Motor neuron (in vitro differentiated cells): ENCODE measurements at regions not wholly inside any gene's neighbourhood (a gene's known extent, or its start where the extent isn't known, plus 50 kb on each side); places are given as distances from the start of the nearest gene placed in this dataset.
"Not testable (repeated sequence)": the region's sequence is repeated elsewhere in the genome, so short reads cannot be mapped to it uniquely, and the experiment has no call there.

Source experiments
- ATAC-seq, 8 experiments: fragments of 200-7000 bp; cut with Tn5 transposase; replicated peaks in 6 of 8; 2 replicates each; pipeline ENCODE4 v1.8.0; 2021; ENCODE audit warnings: mild to moderate bottlenecking in 8 of 8, moderate library complexity in 8 of 8
- H3K27ac ChIP-seq, 2 donors: fragments of 250-450 bp; sonication (Bioruptor Pico); 2 replicates each; pipeline ENCODE4 v1.9.0; 2021; ENCODE audit warnings: antibody characterized with exemption in 2 of 2, mild to moderate bottlenecking in 2 of 2, moderate library complexity in 1 of 2
- H3K4me1 ChIP-seq, 2 donors: fragments of 250-450 bp; sonication (Bioruptor Pico); replicated peaks in 1 of 2; 2 replicates each; pipeline ENCODE4 v1.6.1; 2021; ENCODE audit warnings: antibody characterized with exemption in 2 of 2, mild to moderate bottlenecking in 2 of 2, moderate library complexity in 1 of 2
- H3K4me3 ChIP-seq, 5 donors: fragments of 250-450 bp; sonication (Bioruptor Pico); 2 replicates each; pipeline ENCODE4 v1.9.0; 2021; ENCODE audit warnings: antibody characterized with exemption in 5 of 5, mild to moderate bottlenecking in 5 of 5, moderate library complexity in 4 of 5
- WGBS, 10 experiments: fragments of 450-650 bp; shearing (Covaris generic); methylation state at CpG; one replicate each; pipeline ENCODE4 v1.0.0; 2022; 5-methylcytosine and 5-hydroxymethylcytosine counted together
- in situ Hi-C, 9 experiments: fragments of 400-800 bp; cut with MboI; loops; one replicate each; pipeline ENCODE4 v1.15.0; 2021; ENCODE audit warnings: low sequenced_read_pairs in 9 of 9, low pct_unique_long_range_greater_than_20kb in 2 of 9; ENCODE audit not compliant: unreplicated experiment in 9 of 9

DNA sequence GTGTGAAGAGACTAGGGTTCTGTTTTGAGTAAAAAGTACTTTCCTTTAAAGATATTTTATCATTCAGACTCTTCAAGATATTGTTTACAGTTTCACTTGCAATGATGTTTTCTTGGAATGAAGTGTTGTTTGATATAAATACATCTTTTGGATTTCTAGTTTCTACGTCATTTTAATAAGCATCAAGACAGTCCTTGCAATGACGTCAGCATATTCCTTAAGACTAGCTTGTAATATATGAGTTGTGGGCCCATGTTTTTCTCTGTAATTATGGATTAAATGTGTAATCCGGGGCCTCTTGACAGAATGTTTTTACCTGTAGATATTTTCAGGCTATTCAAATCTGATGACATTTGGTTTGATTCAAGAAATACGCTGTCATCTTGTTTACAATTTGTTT lies 66.1 kb downstream of the RBMX2 start:
- H3K4me1 ChIP-seq: no peaks in the 10 kb centered on the region
- H3K4me3 ChIP-seq: no peak overlapping the region
- no peak for ATAC-seq
- WGBS, 10 experiments: 0 to 100% (median 67%) methylated on average over 1 to 4 of the region's 4 CpGs; no CpG with 5 or more reads in 3 of the 10 experiments
- in situ Hi-C loops: no loop called here
- H3K27ac ChIP-seq: no peak overlapping the region

DNA sequence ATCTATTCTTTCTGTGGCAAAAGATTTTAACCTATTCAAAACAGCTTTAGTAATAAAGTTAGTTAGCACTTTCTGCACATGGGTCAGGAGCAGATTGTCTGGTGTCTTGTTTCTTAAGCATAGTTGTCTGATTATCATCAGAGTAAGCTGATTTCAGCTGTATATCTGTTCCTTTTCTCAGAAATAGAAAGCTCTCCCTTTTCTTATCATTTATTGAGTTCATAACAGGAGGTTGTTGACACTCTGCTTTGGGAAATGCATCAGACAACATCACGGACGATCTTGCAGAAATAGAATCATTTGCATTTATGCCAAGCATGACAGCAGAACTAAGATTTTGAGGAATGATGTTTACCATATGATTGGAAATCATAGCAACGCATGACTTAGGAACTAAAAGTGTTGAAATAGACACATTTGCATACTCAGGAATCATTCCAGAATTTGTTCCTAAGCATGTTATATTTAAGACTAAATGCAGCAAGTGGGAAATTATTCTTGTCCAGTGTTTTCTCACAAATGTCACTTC lies 66.7 kb downstream of the RBMX2 start:
- no peak overlapping the region for H3K27ac ChIP-seq
- in situ Hi-C loops: no loop called here
- no peaks in the 10 kb centered on the region for H3K4me1 ChIP-seq
- peak in 2 of 8 experiments; percentile 53 to 63 for ATAC-seq
- WGBS, 10 experiments: 0 to 75% (median 37%) methylated on average over 1 to 3 of the region's 3 CpGs; no CpG with 5 or more reads in 5 of the 10 experiments
- no peak overlapping the region for H3K4me3 ChIP-seq

DNA sequence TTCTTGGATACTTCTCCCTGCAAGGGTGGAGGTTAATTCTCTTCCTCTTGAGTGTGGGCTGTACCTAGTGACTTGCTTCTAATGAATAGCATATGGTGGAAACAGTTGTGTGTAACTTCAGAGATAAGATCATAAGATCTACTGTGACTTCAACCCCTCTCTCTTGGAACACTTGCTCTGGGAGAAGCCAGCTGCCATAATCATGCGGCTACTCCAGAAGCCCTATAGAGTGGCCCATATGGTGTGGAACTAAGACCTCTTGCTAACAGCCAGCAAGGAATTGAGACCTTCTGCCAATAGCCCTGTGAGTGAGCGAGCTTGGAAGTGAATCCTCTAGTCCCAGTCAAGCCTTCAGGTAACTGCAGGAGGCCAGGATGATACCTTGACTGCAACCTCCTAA lies 81.1 kb downstream of the RBMX2 start:
- WGBS, 10 experiments: 0 to 100% (median 71%) methylated on average over 1 of the region's 2 CpGs; no CpG with 5 or more reads in 7 of the 10 experiments
- in situ Hi-C loops: no loop called here

DNA sequence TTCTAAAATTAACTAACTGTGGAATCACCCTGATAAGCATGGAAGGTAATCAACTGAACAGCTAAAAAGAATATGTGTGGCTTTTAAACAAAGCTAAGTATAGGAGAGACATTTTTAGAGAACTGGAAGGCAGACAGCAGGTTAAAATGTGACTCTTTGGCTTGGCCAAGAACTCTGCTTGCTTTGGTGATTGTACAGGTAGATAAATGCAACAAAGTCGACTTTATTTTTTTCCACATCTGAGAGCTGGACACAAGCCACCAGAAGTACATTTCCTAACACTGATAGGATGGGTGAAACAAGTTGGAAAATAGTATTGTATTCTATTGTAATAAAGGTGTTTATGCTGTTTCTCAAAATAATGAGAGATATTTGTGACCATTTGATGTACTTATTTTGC lies 84.1 kb downstream of the RBMX2 start:
- 0 to 100% (median 50%) methylated on average over 1 of the region's 1 CpG; no CpG with 5 or more reads in 3 of the 10 experiments for WGBS, 10 experiments
- Histone ChIP-seq H3K27ac (no peak overlapping the region), H3K4me3 (no peak overlapping the region), H3K4me1 (no peaks in the 10 kb centered on the region)
- in situ Hi-C loops: no loop called here
- ATAC-seq: no peak

More for the DNA sequence above, 81.1 kb downstream of the RBMX2 start:
- Histone ChIP-seq H3K4me3 (no peak overlapping the region), H3K4me1 (no peaks in the 10 kb centered on the region), H3K27ac (no peak overlapping the region)
- no peak for ATAC-seq

DNA sequence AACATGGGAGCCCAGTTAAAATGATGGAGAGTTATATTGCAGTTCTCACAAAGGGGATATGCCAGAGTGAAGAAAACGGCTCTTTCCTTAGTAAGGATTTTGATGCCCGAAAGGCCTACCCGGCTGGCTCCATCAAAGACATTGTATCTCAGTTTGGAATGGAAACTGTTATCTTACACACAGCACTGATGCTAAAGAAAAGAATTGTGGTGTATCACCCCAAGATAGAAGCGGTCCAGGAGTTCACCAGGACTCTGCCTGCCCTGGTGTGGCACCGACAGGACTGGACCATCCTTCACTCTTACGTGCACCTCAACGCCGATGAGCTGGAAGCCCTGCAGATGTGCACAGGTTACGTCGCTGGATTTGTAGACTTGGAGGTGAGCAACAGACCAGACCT lies 93.7 kb downstream of the RBMX2 start:
- H3K4me1 ChIP-seq, H3K4me3 ChIP-seq, in situ Hi-C loops, H3K27ac ChIP-seq, ATAC-seq: not testable (repeated sequence)
- WGBS, 10 experiments: 73 to 100% (median 93%) methylated on average over 2 to 5 of the region's 10 CpGs; no CpG with 5 or more reads in 7 of the 10 experiments

DNA sequence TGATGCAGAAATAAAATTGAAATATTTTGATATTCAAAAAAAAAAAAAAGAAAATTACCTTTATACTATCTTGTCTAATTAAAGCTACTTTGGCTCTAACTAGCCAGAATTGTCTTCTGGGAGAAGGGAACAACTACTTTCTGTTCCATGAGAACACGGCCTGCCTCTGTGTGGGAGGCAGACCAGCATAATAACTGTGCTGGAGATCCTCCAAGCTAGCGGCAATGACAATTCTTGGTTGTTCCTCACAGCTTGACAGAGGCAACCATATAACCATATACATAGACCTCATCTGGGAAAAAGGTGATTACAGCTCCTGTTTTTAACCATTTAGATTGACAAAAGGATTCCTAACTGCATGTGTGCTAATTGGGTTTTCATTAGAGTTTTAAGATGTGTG lies 95.7 kb downstream of the RBMX2 start:
- no peak overlapping the region for H3K4me3 ChIP-seq
- 31 to 75% methylated on average over 1 to 2 of the region's 2 CpGs; no CpG with 5 or more reads in 8 of the 10 experiments for WGBS, 10 experiments
- ATAC-seq: no peak
- no peak overlapping the region for H3K27ac ChIP-seq
- no peaks in the 10 kb centered on the region for H3K4me1 ChIP-seq
- in situ Hi-C loops: no loop called here

DNA sequence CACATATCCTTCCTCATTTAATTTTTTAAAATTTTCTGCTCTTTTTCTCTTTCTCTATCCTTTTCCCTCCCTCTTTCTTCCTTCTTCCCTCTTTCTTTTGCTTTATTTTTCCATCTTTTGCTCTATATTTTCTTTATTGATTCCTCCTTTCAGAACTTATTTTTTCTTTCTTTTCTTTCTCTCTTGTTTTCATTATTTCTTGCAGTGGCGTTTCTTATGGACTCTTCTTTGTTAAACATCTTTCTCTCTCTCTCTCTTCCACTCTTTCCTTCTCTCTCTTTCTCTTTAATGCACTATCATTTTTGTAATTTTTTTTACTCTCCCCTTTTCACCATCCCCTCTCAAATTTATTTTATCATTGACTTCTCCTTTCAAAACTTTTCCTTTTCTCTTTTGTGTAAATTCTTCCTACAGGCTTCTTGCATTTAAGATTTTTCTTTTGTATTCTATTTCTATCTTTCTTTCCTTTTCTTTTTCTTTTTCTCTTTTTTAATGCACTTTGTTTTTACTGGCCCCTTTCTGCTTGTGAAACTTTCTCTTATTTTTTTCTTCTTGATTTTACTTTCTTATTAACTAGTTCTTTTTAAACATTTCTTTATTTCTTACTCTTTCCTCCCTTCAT lies 97.0 kb downstream of the RBMX2 start:
- no peak for ATAC-seq
- WGBS, 10 experiments: 41 to 100% (median 71%) methylated on average over 1 of the region's 1 CpG; no CpG with 5 or more reads in 1 of the 10 experiments
- Histone ChIP-seq H3K4me1 (no peaks in the 10 kb centered on the region), H3K27ac (no peak overlapping the region), H3K4me3 (no peak overlapping the region)
- in situ Hi-C loops: no loop called here

DNA sequence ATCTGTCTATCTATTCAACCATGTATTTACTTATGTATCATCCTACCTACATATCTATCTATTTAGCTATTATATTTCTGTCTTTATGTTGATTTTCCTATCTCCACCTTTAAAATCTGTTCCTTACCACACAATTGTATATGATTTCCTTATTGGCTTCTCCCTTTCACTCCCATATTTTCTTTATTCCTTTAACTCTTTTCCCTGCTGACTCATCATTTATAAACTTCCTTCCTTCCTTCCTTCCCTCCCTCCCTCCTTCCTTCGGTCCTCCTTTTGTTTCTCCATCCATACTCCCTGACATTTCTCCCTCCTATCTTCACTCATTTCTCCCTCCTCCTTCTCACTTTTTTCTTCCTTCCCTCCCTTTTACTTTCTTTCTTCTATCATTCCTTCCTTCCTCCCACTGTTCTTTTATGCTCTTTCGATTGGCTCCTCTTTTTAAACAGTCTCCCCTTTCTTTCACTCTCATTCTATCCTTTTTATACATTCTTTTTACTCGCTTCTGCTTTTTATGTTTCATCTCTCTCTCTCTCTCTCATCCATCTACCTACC lies 100.3 kb downstream of the RBMX2 start:
- in situ Hi-C loops: no loop called here
- no peak overlapping the region for H3K27ac ChIP-seq
- no peak for ATAC-seq
- H3K4me3 ChIP-seq: no peak overlapping the region
- H3K4me1 ChIP-seq: no peaks in the 10 kb centered on the region
- WGBS, 10 experiments: 0 to 100% (median 58%) methylated on average over 1 to 3 of the region's 3 CpGs; no CpG with 5 or more reads in 1 of the 10 experiments

DNA sequence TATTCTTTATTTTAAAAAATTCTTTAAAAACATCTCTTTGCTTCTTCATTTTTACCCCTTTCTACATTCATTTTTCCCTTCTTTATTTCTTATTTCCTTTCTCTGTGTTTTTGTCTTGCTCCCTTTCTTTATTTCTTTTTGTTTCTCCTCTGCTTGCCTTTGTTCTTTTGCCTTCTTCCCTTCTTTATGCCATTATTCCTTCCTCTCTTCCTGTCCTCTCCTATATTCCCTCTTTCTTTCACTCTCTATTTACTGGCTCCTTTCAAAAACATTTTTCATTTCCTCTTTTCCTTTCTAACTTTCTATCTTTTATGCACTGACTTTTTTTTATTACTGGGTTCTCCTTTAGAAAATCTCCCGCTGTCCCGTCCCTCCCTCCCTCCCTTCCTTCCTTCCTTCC lies 102.2 kb downstream of the RBMX2 start:
- in situ Hi-C loops: no loop called here

DNA sequence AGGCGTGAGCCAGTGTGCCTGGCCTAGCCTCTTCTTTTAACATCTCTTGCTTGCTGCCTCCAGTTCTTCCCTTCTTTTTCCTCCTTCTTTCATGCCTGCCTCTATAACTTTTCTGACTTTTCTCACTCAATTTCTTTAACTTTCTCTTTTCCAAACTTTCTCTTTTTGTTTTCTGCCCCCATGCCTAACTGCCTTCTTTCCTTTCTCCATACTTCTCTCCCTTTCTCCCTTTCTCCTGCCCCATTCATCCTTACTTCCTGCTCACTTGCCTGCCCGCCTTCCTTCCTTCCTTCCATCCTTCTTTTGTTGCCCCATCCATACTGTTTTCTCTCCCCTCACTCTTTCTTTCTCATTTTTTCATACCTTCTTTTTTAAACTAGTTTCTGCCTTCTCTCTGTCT lies 105.2 kb downstream of the RBMX2 start:
- H3K4me1 ChIP-seq: no peaks in the 10 kb centered on the region
- H3K27ac ChIP-seq: no peak overlapping the region
- in situ Hi-C loops: no loop called here
- no peak for ATAC-seq
- H3K4me3 ChIP-seq: no peak overlapping the region
- WGBS, 10 experiments: 28 to 100% (median 70%) methylated on average over 1 to 2 of the region's 2 CpGs; no CpG with 5 or more reads in 1 of the 10 experiments

More for the DNA sequence above, 102.2 kb downstream of the RBMX2 start:
- 0 to 93% (median 50%) methylated on average over 2 of the region's 2 CpGs; no CpG with 5 or more reads in 7 of the 10 experiments for WGBS, 10 experiments
- ATAC-seq: no peak
- Histone ChIP-seq H3K27ac (no peak overlapping the region), H3K4me1 (no peaks in the 10 kb centered on the region), H3K4me3 (no peak overlapping the region)

DNA sequence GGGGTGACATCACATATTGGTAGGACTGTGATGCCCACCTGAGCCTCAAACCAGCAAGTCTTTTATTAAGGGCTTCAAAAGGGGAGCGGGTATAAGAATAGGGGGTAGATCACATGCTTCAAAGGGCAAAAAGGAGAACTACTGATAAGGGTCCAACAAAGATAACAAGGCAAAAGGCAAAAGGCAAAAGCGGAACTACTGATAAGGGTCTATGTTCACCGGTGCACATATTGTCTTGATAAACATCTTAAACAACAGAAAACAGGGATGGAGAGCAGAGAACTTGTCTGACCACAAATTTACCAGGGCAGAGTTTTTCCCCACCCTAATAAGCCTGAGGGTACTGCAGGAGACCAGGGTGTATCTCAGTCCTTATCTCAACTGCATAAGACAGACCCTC lies 110.7 kb downstream of the RBMX2 start:
- H3K4me1 ChIP-seq, ATAC-seq, H3K4me3 ChIP-seq, in situ Hi-C loops, H3K27ac ChIP-seq: not testable (repeated sequence)
- WGBS, 10 experiments: 20 to 92% (median 40%) methylated on average over 1 to 2 of the region's 3 CpGs; no CpG with 5 or more reads in 7 of the 10 experiments

DNA sequence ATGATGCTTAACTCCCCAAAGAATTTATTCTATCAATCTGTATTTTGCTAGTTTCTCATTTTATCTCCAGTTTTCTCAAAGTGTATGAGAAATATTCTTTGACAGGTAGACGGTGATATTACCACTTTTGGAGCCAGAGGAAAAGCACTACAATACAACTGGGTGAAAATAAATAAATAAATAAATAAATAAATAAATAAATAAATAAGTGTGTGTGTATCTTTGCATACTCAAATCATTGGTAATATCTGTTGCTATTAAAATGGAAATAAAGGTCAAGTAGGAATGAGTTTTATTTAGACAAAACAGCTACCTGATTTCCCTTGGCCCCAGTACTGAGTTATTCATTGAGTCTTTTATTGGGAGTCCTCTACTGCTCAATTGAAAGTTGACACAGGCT lies 114.3 kb downstream of the RBMX2 start:
- Histone ChIP-seq H3K27ac (no peak overlapping the region), H3K4me3 (no peak overlapping the region), H3K4me1 (no peaks in the 10 kb centered on the region)
- ATAC-seq: no peak
- in situ Hi-C loops: no loop called here
- 0 to 100% (median 83%) methylated on average over 1 of the region's 1 CpG; no CpG with 5 or more reads in 3 of the 10 experiments for WGBS, 10 experiments

DNA sequence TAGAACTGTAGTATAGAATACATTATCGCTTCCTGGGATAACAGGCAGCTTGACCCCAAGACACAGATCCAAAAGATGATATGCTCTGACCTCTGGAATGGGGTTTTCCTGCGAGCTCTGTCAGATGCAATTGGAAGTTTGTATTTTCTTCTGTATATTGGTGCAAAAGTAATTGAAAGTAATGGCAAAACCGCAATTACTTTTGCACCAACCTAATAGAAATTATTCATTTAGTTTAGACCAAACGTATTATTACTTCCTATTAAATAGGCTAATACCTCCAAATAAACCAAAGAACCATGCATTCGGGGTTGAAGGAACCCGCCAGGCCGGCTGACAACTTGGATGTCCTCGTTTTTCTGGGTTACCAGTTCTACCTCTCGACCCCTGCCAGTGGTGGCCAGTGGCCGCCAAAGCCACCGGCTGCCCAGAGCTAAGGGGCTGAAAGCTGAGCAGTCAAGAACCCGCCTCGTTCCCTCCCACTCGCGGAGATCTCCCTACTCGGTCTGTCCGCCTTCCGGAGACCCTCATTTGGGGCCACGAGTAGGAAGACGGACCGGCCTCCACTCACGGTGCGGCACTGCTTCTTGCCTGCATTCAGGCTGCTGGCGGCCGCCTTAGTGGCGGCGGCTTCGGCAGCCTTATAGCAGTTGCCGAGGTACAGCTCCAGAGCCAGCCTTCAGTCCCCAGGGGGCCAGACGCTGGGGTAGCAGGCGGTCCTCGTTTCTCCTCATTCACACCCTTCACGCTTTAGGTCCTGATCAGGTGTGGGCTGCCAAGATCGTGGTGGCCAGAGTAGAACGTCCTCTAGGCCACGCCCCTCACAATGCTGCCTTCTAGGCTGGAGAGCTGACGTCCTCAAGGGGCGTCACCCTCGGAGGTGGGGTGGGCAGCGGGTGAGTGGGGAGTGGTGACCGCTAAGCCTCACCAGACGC lies 121.9 kb downstream of the RBMX2 start:
- Histone ChIP-seq H3K4me3 (peak overlapping the region; percentile 18 to 47 (median 44)), H3K4me1 (no peaks in the 10 kb centered on the region), H3K27ac (no peak overlapping the region)
- ATAC-seq: peak in 7 of 8 experiments; percentile 71 to 100 (median 91)
- in situ Hi-C loops: no loop called here
- WGBS, 10 experiments: 0 to 80% (median 60%) methylated on average over 1 to 5 of the region's 42 CpGs; no CpG with 5 or more reads in 6 of the 10 experiments
